Skeletal muscle cell (primary cell): ENCODE measurements at regions not wholly inside any gene's neighbourhood (a gene's known extent, or its start where the extent isn't known, plus 50 kb on each side); places are given as distances from the start of the nearest gene placed in this dataset.

Experiments
- DNase-seq: peaks from one replicate; pipeline ENCODE4 v3.0.0-alpha.2; 2010; ENCODE audit warnings: low read depth
- H3K4me3 ChIP-seq: 2 replicates; pipeline ENCODE4 v1.5.1; 2011; ENCODE audit warnings: low read depth, mild to moderate bottlenecking, control low read depth, low read length, moderate library complexity

GRCh38 chr13:47549219-47549752 lies 451.8 kb downstream of the SUCLA2 start:
- no peak overlapping the region for H3K4me3 ChIP-seq
- no peak for DNase-seq

- no peak for DNase-seq
- no peak overlapping the region for H3K4me3 ChIP-seq
Observed at GRCh38 chr13:47548294-47548840, 452.7 kb downstream of the SUCLA2 start.

GRCh38 chr13:47546391-47547225 lies 454.5 kb downstream of the SUCLA2 start:
- no peak for DNase-seq
- H3K4me3 ChIP-seq, result no peak overlapping the region

GRCh38 chr13:47545201-47546024 lies 455.7 kb downstream of the SUCLA2 start:
- no peak for DNase-seq
- H3K4me3 ChIP-seq, result no peak overlapping the region

GRCh38 chr13:47539317-47539716 lies 461.8 kb downstream of the SUCLA2 start:
- DNase-seq, result no peak
- no peak overlapping the region for H3K4me3 ChIP-seq

- no peak for DNase-seq
- H3K4me3 ChIP-seq, result no peak overlapping the region
Observed at GRCh38 chr13:47523771-47524170, 477.3 kb downstream of the SUCLA2 start.

- DNase-seq, result no peak
- H3K4me3 ChIP-seq, result no peak overlapping the region
Observed at GRCh38 chr13:47521890-47522487, 479.1 kb downstream of the SUCLA2 start.

GRCh38 chr13:47519626-47520025 lies 481.4 kb downstream of the SUCLA2 start:
- DNase-seq, result no peak
- no peak overlapping the region for H3K4me3 ChIP-seq

- no peak overlapping the region for H3K4me3 ChIP-seq
- no peak for DNase-seq
Observed at GRCh38 chr13:47518530-47518929, 482.5 kb downstream of the SUCLA2 start.

GRCh38 chr13:47511647-47512046 lies 489.4 kb downstream of the SUCLA2 start:
- no peak overlapping the region for H3K4me3 ChIP-seq
- DNase-seq, result no peak

GRCh38 chr13:47508527-47509228 lies 492.4 kb downstream of the SUCLA2 start:
- H3K4me3 ChIP-seq, result no peak overlapping the region
- DNase-seq, result no peak

GRCh38 chr13:47503475-47503874 lies 497.6 kb downstream of the SUCLA2 start:
- H3K4me3 ChIP-seq, result no peak overlapping the region

GRCh38 chr13:47502166-47502565 lies 498.9 kb downstream of the SUCLA2 start:
- DNase-seq, result no peak
- no peak overlapping the region for H3K4me3 ChIP-seq

More at GRCh38 chr13:47503475-47503874, 497.6 kb downstream of the SUCLA2 start:
- DNase-seq, result no peak

- DNase-seq, result peak; percentile 92
- no peak overlapping the region for H3K4me3 ChIP-seq
Observed at GRCh38 chr13:47499358-47500150, 501.5 kb downstream of the SUCLA2 start.

GRCh38 chr13:47484548-47484947 lies 516.5 kb downstream of the SUCLA2 start:
- no peak overlapping the region for H3K4me3 ChIP-seq
- peak; percentile 80 for DNase-seq

GRCh38 chr13:47481536-47481935 lies 519.5 kb downstream of the SUCLA2 start:
- no peak for DNase-seq
- H3K4me3 ChIP-seq, result no peak overlapping the region

GRCh38 chr13:47480951-47481350 lies 520.1 kb downstream of the SUCLA2 start:
- no peak overlapping the region for H3K4me3 ChIP-seq
- no peak for DNase-seq

- H3K4me3 ChIP-seq, result no peak overlapping the region
- peak; percentile 92 for DNase-seq
Observed at GRCh38 chr13:47480121-47480520, 521.0 kb downstream of the SUCLA2 start.
